Endothelial cell of umbilical vein (primary cell): ENCODE measurements at regions not wholly inside any gene's neighbourhood (a gene's known extent, or its start where the extent isn't known, plus 50 kb on each side); places are given as distances from the start of the nearest gene placed in this dataset.

ENCODE experiments used
- BruUV-seq: library from RNA; stranded (reverse); fragments of 400-500 nt; replicated peaks from 2 replicates; lab custom pipeline; 2021; lab: Mats Ljungman, UMichigan
- CTCF ChIA-PET: fragments of 300-600, 350-600 bp; sonication (Branson Sonifier 250); formaldehyde crosslinking; loops from one replicate; lab custom pipeline; 2021; ENCODE audit warnings: antibody characterized with exemption, inconsistent platforms; lab: Charles Lee
- POLR2A ChIA-PET: fragments of 300-600, 350-600 bp; sonication (Branson Sonifier 250); formaldehyde crosslinking; loops from one replicate; lab custom pipeline; 2021; ENCODE audit warnings: antibody characterized with exemption, inconsistent platforms; lab: Charles Lee
- DNase-seq: peaks from one replicate; pipeline ENCODE4 v3.0.0-alpha.2; 2011; ENCODE audit warnings: low read depth, low spot score
- FAIRE-seq: peaks from 2 replicates; lab custom pipeline; 2011; peaks lifted over from hg19 to GRCh38; lab: Jason Lieb, UNC
- H2AFZ ChIP-seq: 2 replicates; pipeline ENCODE4 v1.6.0; 2012; ENCODE audit warnings: low read depth, low read length, control low read depth, inconsistent platforms
- H3K27ac ChIP-seq: 2 replicates; pipeline ENCODE4 v1.5.1; 2011; ENCODE audit warnings: low read depth, mild to moderate bottlenecking, control low read depth, low read length, moderate library complexity; ENCODE audit not compliant: insufficient read depth
- H3K27me3 ChIP-seq, 2 experiments: 2 replicates each; pipeline versions ENCODE4 v1.6.0 to v1.6.1; 2011; ENCODE audit warnings: low read length in 2 of 2, mixed read lengths in 1 of 2; ENCODE audit not compliant: control insufficient read depth in 2 of 2, insufficient read depth in 2 of 2
- H3K36me3 ChIP-seq, 2 experiments: 2 replicates in 1 of 2; 3 replicates in 1 of 2; pipeline ENCODE4 v1.5.1; 2011; ENCODE audit warnings: low read length in 2 of 2, mild to moderate bottlenecking in 1 of 2, moderate library complexity in 1 of 2; ENCODE audit not compliant: control insufficient read depth in 2 of 2, insufficient read depth in 2 of 2; ENCODE audit errors: extremely low read depth in 1 of 2
- H3K4me1 ChIP-seq: 3 replicates; pipeline ENCODE4 v1.5.1; 2011; ENCODE audit warnings: mild to moderate bottlenecking, low read length; ENCODE audit not compliant: control insufficient read depth, insufficient read depth; ENCODE audit errors: extremely low read depth
- H3K4me2 ChIP-seq: 2 replicates; pipeline ENCODE4 v1.6.1; 2011; ENCODE audit warnings: low read length, control low read depth, mixed read lengths; ENCODE audit not compliant: insufficient read depth
- H3K4me3 ChIP-seq, 3 experiments: fragments of 200-600 bp in 1 of 3; sonication (generic), shearing (Covaris generic) in 1 of 3; replicated peaks in 1 of 3; 2 replicates each; pipeline ENCODE4 v1.5.1; 2011 to 2016; ENCODE audit warnings: control low read depth in 3 of 3, low read length in 3 of 3, mild to moderate bottlenecking in 2 of 3, inconsistent platforms in 1 of 3, low read depth in 1 of 3, moderate library complexity in 1 of 3; ENCODE audit not compliant: insufficient read depth in 1 of 3
- H3K79me2 ChIP-seq: 2 replicates; pipeline ENCODE4 v1.6.0; 2012; ENCODE audit warnings: low read length, inconsistent platforms; ENCODE audit not compliant: control insufficient read depth, insufficient read depth
- H3K9ac ChIP-seq: replicated peaks from 2 replicates; pipeline ENCODE3; 2011; ENCODE audit warnings: low read length, control low read depth; ENCODE audit not compliant: insufficient read depth; ENCODE audit errors: extremely low read depth
- H3K9me1 ChIP-seq: replicated peaks from 3 replicates; pipeline ENCODE4 v1.6.0; 2011; ENCODE audit warnings: mild to moderate bottlenecking, low read length; ENCODE audit not compliant: control insufficient read depth, insufficient read depth; ENCODE audit errors: extremely low read depth
- H3K9me3 ChIP-seq: replicated peaks from 2 replicates; pipeline ENCODE4 v1.5.1; 2012; ENCODE audit warnings: low read length, inconsistent platforms; ENCODE audit not compliant: control insufficient read depth, insufficient read depth
- H4K20me1 ChIP-seq: replicated peaks from 2 replicates; pipeline ENCODE3; 2011; ENCODE audit warnings: mild to moderate bottlenecking, low read length; ENCODE audit not compliant: control insufficient read depth, insufficient read depth; ENCODE audit errors: extremely low read depth
- CTCF ChIP-seq, 2 donors: IDR thresholded peaks; 1 replicate in 1 of 2; 2 replicates in 1 of 2; pipeline ENCODE4 v1.5.1; 2011; ENCODE audit warnings: low read length in 2 of 2, mild to moderate bottlenecking in 2 of 2, moderate library complexity in 2 of 2, control low read depth in 1 of 2, inconsistent platforms in 1 of 2, low read depth in 1 of 2; ENCODE audit not compliant: insufficient read depth in 1 of 2; ENCODE audit errors: extremely low read depth in 1 of 2
- EZH2 ChIP-seq: IDR thresholded peaks from 2 replicates; pipeline ENCODE4 v1.6.1; 2012; ENCODE audit warnings: borderline replicate concordance, low read depth, mild to moderate bottlenecking, moderate library complexity, low read length, inconsistent platforms; ENCODE audit not compliant: severe bottlenecking
- FOS ChIP-seq: IDR thresholded peaks from 2 replicates; pipeline ENCODE4 v1.6.1; 2011; ENCODE audit warnings: mild to moderate bottlenecking, low read length, moderate library complexity, borderline replicate concordance; ENCODE audit not compliant: insufficient read depth
- GATA2 ChIP-seq: IDR thresholded peaks from 2 replicates; pipeline ENCODE4 v1.7.0; 2011; ENCODE audit warnings: low read depth, mild to moderate bottlenecking, moderate library complexity, mixed read lengths, low read length; ENCODE audit not compliant: insufficient read length, insufficient read depth
- JUN ChIP-seq: IDR thresholded peaks from 2 replicates; pipeline ENCODE4 v1.6.1; 2011; ENCODE audit warnings: borderline replicate concordance, low read depth; ENCODE audit not compliant: insufficient read length, insufficient read depth
- MAX ChIP-seq: IDR thresholded peaks from 2 replicates; pipeline ENCODE4 v1.6.1; 2011; ENCODE audit not compliant: insufficient read depth, insufficient read length
- MYC ChIP-seq: IDR thresholded peaks from one replicate; pipeline ENCODE4 v1.6.1; 2011; ENCODE audit warnings: mild to moderate bottlenecking, low read depth, low read length
- POLR2A ChIP-seq: IDR thresholded peaks from 2 replicates; pipeline ENCODE4 v1.6.1; 2012; ENCODE audit warnings: low read depth, mild to moderate bottlenecking, control low read depth, low read length
- POLR2AphosphoS5 ChIP-seq: IDR thresholded peaks from 2 replicates; pipeline ENCODE4 v1.6.1; 2012; ENCODE audit warnings: low read depth, mild to moderate bottlenecking, control low read depth, low read length, moderate library complexity; ENCODE audit not compliant: insufficient read depth
- dilution Hi-C: fragments of 300-500 bp; cut with MboI; formaldehyde crosslinking; loops from one replicate; pipeline ENCODE4 v1.15.0; 2019; ENCODE audit warnings: low sequenced_read_pairs; ENCODE audit not compliant: extremely low pct_ligation_motif_present
- intact Hi-C: fragments of 100-400 bp; cut with micrococcal nuclease; formaldehyde crosslinking; loops from one replicate; pipeline ENCODE4 v1.10.0; 2022

GRCh38 chr20:60295214-60295613, 337.0 kb downstream of the CDH26 start:
- ChIA-PET POLR2A (no interaction called here), CTCF (no interaction called here)
- no peak for TF ChIP-seq MYC
- no peak for TF ChIP-seq POLR2A
- TF ChIP-seq CTCF (IDR thresholded peaks at IDR 0.05; ENCODE audit: extremely low read depth in 1 of 2, insufficient read depth in 1 of 2, low read depth in 1 of 2, low read length in 2 of 2): no peak
- TF ChIP-seq POLR2AphosphoS5: no peak
- TF ChIP-seq GATA2: no peak
- Histone ChIP-seq H4K20me1 (no peaks in the 10 kb centered on the region), H3K9me1 (no peaks in the 10 kb centered on the region), H3K36me3 (no peaks in the 10 kb centered on the region), H3K4me3 (no peak overlapping the region), H3K4me2 (no peak overlapping the region), H2AFZ (no peak overlapping the region), H3K79me2 (no peaks in the 10 kb centered on the region), H3K27ac (no peak overlapping the region), H3K9ac (no peak overlapping the region), H3K9me3 (peaks cover 1% of the 10 kb centered on the region), H3K27me3 (no peaks in the 10 kb centered on the region), H3K4me1 (no peaks in the 10 kb centered on the region)
- intact Hi-C loops (no loop called here), dilution Hi-C loops (no loop called here)
- BruUV-seq: no TSS peak
- DNase-seq (no peak), FAIRE-seq (no peak)

GRCh38 chr20:60297649-60298048, 339.4 kb downstream of the CDH26 start:
- no peak overlapping the region for H3K27ac ChIP-seq
- intact Hi-C loops: no loop called here
- ChIA-PET POLR2A (no interaction called here), CTCF (no interaction called here)
- no peak overlapping the region for H3K9ac ChIP-seq
- no peak for TF ChIP-seq MAX
- no peak for TF ChIP-seq JUN
- TF ChIP-seq GATA2: no peak
- TF ChIP-seq EZH2: no peak
- TF ChIP-seq CTCF (IDR thresholded peaks at IDR 0.05; ENCODE audit: extremely low read depth in 1 of 2, insufficient read depth in 1 of 2, low read depth in 1 of 2, low read length in 2 of 2): no peak
- no peak for TF ChIP-seq POLR2A
- TF ChIP-seq FOS: no peak
- TF ChIP-seq POLR2AphosphoS5: no peak
- TF ChIP-seq MYC: no peak
- dilution Hi-C loops: no loop called here
- H3K4me3 ChIP-seq: no peak overlapping the region
- BruUV-seq: no TSS peak
- H3K27me3 ChIP-seq: no peaks in the 10 kb centered on the region
- H2AFZ ChIP-seq: no peak overlapping the region
- H3K79me2 ChIP-seq: no peaks in the 10 kb centered on the region
- no peaks in the 10 kb centered on the region for H3K9me1 ChIP-seq
- H3K36me3 ChIP-seq: no peaks in the 10 kb centered on the region
- no peaks in the 10 kb centered on the region for H3K4me1 ChIP-seq
- H3K9me3 ChIP-seq: peaks cover 3% of the 10 kb centered on the region
- no peaks in the 10 kb centered on the region for H4K20me1 ChIP-seq
- DNase-seq (no peak), FAIRE-seq (no peak)
- no peak overlapping the region for H3K4me2 ChIP-seq
